BJ (cell line): ENCODE measurements at regions not wholly inside any gene's neighbourhood (a gene's known extent, or its start where the extent isn't known, plus 50 kb on each side); places are given as distances from the start of the nearest gene placed in this dataset.

Experiments used
- CTCF ChIA-PET: fragments of 350-600 bp; formaldehyde crosslinking; extraction: SDS; loops from one replicate; lab custom pipeline; 2021; ENCODE audit warnings: antibody characterized with exemption, inconsistent platforms; lab: Yijun Ruan, JAX
- POLR2A ChIA-PET: fragments of 300-600 bp; sonication (Branson Sonifier 250); formaldehyde crosslinking; extraction: SDS; loops from one replicate; lab custom pipeline; 2021; ENCODE audit warnings: antibody characterized with exemption; lab: Charles Lee
- DNase-seq: peaks from one replicate; pipeline ENCODE4 v3.0.0-alpha.2; 2011; ENCODE audit warnings: low read depth
- H3K27me3 ChIP-seq: 2 replicates; pipeline ENCODE4 v1.6.0; 2011; ENCODE audit warnings: low read length; ENCODE audit not compliant: control insufficient read depth, insufficient read depth
- H3K36me3 ChIP-seq: 2 replicates; pipeline ENCODE4 v1.5.1; 2011; ENCODE audit warnings: low read length; ENCODE audit not compliant: control insufficient read depth, insufficient read depth
- H3K4me3 ChIP-seq: 2 replicates; pipeline ENCODE4 v1.5.1; 2011; ENCODE audit warnings: low read depth, mild to moderate bottlenecking, control low read depth, low read length
- CTCF ChIP-seq: IDR thresholded peaks from 2 replicates; pipeline ENCODE4 v1.5.1; 2011; ENCODE audit warnings: low read depth, mild to moderate bottlenecking, control low read depth, inconsistent platforms, low read length, moderate library complexity; ENCODE audit not compliant: insufficient read depth

GRCh38 chr9:21553441-21553840 lies 71.3 kb upstream of the IFNE start:
- CTCF ChIA-PET = interaction anchor here (0.9 to 1.2 kb wide), 3 partner anchors 24 to 225 kb away, joined by 3 to 5 read pairs (median 3); no protein-coding TSS in a partner anchor
- no peak overlapping the region for H3K4me3 ChIP-seq
- DNase-seq = no peak
- H3K27me3 ChIP-seq = no peaks in the 10 kb centered on the region
- no peaks in the 10 kb centered on the region for H3K36me3 ChIP-seq
- no peak for TF ChIP-seq CTCF
- POLR2A ChIA-PET = interaction anchor here (0.5 kb wide), 1 partner anchor 949 kb away, joined by 4 read pairs; no protein-coding TSS in a partner anchor

GRCh38 chr9:21554813-21555212 lies 72.7 kb upstream of the IFNE start:
- no peak for DNase-seq
- ChIA-PET POLR2A (no interaction called here), CTCF (no interaction called here)
- H3K36me3 ChIP-seq = no peaks in the 10 kb centered on the region
- no peak for TF ChIP-seq CTCF
- no peaks in the 10 kb centered on the region for H3K27me3 ChIP-seq
- no peak overlapping the region for H3K4me3 ChIP-seq

- no peak for DNase-seq
- Histone ChIP-seq H3K4me3 (no peak overlapping the region; the same call in 1 of the 2 replicates), H3K27me3 (no peaks in the 10 kb centered on the region), H3K36me3 (no peaks in the 10 kb centered on the region)
- CTCF ChIA-PET = no interaction called here
- POLR2A ChIA-PET = interaction anchor here (0.6 to 0.7 kb wide), 2 partner anchors 439 to 553 kb away, joined by 3 to 4 read pairs; partner anchors contain the start of gene CDKN2B-AS1
- no peak for TF ChIP-seq CTCF
These were observed 73.8 kb upstream of the IFNE start for GRCh38 chr9:21555911-21556310.

GRCh38 chr9:21556581-21557427 lies 74.7 kb upstream of the IFNE start:
- Histone ChIP-seq H3K36me3 (no peaks in the 10 kb centered on the region), H3K4me3 (peak overlapping the region; percentile 89), H3K27me3 (no peaks in the 10 kb centered on the region)
- no peak for DNase-seq
- ChIA-PET POLR2A (interaction anchor here (0.6 to 0.7 kb wide), 2 partner anchors 438 to 552 kb away, joined by 3 to 4 read pairs; partner anchors contain the start of gene CDKN2B-AS1), CTCF (interaction anchor here (0.8 to 1.1 kb wide), 3 partner anchors 19 to 152 kb away, joined by 3 read pairs; no protein-coding TSS in a partner anchor)
- TF ChIP-seq CTCF = no peak

GRCh38 chr9:21557428-21557768 lies 75.3 kb upstream of the IFNE start:
- no peak for DNase-seq
- Histone ChIP-seq H3K27me3 (no peaks in the 10 kb centered on the region), H3K4me3 (peak overlapping the region; percentile 89), H3K36me3 (no peaks in the 10 kb centered on the region)
- POLR2A ChIA-PET = no interaction called here
- CTCF ChIA-PET = interaction anchor here (0.8 to 1.1 kb wide), 3 partner anchors 18 to 151 kb away, joined by 3 read pairs; no protein-coding TSS in a partner anchor
- TF ChIP-seq CTCF = no peak
